LNCAP (cell line): ENCODE measurements at regions not wholly inside any gene's neighbourhood (a gene's known extent, or its start where the extent isn't known, plus 50 kb on each side); places are given as distances from the start of the nearest gene placed in this dataset.

Source experiments
- TF ChIP-seq, protein P1 (sequence below): fragments of 450-650 bp; IDR thresholded peaks from 2 replicates; pipeline ENCODE4 v1.5.1; 2017; ENCODE audit warnings: mild to moderate bottlenecking

DNA sequence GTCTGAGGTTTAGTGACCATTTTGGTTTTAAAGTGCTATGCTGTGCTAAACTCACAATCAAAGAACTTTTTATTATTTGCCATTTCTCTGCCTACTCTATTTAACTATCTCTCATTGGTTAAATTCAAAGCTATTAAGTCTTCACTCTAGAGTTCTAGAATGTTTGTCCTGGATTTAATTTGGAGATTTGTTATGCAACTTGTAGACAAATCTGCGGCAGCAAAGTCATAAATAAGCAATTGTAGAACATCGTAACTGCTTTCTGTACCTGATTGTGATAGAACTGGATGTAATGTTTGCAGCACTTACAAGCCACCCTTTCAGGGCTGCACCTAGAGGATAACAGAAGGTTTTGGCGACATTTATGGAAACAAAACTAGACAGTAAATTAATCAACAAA is 566.5 kb upstream of the ADGRL2 start:
- TF ChIP-seq, protein P1, sequence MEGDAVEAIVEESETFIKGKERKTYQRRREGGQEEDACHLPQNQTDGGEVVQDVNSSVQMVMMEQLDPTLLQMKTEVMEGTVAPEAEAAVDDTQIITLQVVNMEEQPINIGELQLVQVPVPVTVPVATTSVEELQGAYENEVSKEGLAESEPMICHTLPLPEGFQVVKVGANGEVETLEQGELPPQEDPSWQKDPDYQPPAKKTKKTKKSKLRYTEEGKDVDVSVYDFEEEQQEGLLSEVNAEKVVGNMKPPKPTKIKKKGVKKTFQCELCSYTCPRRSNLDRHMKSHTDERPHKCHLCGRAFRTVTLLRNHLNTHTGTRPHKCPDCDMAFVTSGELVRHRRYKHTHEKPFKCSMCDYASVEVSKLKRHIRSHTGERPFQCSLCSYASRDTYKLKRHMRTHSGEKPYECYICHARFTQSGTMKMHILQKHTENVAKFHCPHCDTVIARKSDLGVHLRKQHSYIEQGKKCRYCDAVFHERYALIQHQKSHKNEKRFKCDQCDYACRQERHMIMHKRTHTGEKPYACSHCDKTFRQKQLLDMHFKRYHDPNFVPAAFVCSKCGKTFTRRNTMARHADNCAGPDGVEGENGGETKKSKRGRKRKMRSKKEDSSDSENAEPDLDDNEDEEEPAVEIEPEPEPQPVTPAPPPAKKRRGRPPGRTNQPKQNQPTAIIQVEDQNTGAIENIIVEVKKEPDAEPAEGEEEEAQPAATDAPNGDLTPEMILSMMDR: no peak

GRCh38 chr1:81233591-81233990 is 567.1 kb upstream of the ADGRL2 start:
- TF ChIP-seq, protein P1: no peak

- TF ChIP-seq, protein P1: no peak
Measured at GRCh38 chr1:81232420-81232819, 568.3 kb upstream of the ADGRL2 start.

- TF ChIP-seq, protein P1: no peak
Measured at GRCh38 chr1:81231729-81232038, 569.0 kb upstream of the ADGRL2 start.

- TF ChIP-seq, protein P1: no peak
Measured at GRCh38 chr1:81230983-81231728, 569.6 kb upstream of the ADGRL2 start.

DNA sequence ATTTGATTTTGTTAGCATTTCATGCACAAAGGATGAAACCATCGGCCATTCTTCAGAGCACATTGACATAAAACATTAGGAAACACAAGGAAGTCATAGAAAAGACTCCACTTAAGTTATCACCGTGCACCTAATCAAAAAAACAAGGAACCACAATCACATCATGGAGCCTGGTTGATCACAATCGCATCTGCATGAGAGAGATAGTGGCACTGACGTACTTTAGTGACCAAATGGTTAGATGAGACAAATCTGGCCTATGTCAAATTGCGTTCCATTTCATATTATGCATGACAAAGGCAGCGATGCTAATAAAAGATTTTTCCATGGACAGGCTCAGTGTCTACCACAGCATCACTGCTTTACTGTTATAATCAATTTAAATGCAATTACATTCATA is 571.8 kb upstream of the ADGRL2 start:
- TF ChIP-seq, protein P1: no peak

- TF ChIP-seq, protein P1: no peak
Measured at GRCh38 chr1:81226603-81226928, 574.2 kb upstream of the ADGRL2 start.
